ENCODE measurements at regions not wholly inside any gene's neighbourhood (a gene's known extent, or its start where the extent isn't known, plus 50 kb on each side); places are given as distances from the start of the nearest gene placed in this dataset.

DNA sequence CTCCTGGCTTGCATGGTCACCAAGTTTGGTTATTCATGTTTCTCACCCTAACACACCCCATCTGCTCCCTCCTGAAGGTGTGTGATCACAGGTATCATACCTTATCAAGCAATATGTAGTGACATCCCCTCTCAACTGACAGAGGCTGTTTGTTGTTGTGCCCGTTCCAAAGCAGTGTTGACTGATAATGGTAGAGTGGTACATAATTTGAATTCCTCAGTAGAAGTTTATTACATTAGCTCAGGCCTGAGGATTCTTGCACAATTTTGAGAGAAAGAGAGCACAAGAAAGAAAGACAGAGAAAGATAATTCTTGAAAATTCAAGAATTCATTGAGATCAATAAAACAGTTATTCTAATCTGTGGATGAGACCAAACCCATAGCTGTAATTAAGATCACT lies 69.1 kb upstream of the SATB1 start:
- TF ChIP-seq CTCF (IDR thresholded peaks at IDR 0.05) (no peak), POLR2A (IDR thresholded peaks at IDR 0.05) (no peak)

Measured in esophagus squamous epithelium (tissue), 4 donors.